Upper lobe of left lung (tissue), 6 donors: ENCODE measurements at regions not wholly inside any gene's neighbourhood (a gene's known extent, or its start where the extent isn't known, plus 50 kb on each side); places are given as distances from the start of the nearest gene placed in this dataset.
"Not testable (repeated sequence)": the region's sequence is repeated elsewhere in the genome, so short reads cannot be mapped to it uniquely, and the experiment has no call there.

Experiments
- ATAC-seq, 2 donors: fragments of 200-7000 bp; cut with Tn5 transposase; one replicate each; pipeline ENCODE4 v1.9.1; 2022; ENCODE audit warnings: mild to moderate bottlenecking in 2 of 2, moderate library complexity in 2 of 2; ENCODE audit not compliant: low FRiP score in 2 of 2
- DNase-seq, 2 donors: peaks; one replicate each; pipeline ENCODE4 v3.0.0-alpha.2; 2019 to 2020
- H3K27ac ChIP-seq, 4 donors: fragments of 200-600 bp; sonication (generic); one replicate each; pipeline ENCODE4 v1.5.1; 2016 to 2019
- H3K27me3 ChIP-seq, 4 donors: fragments of 200-600 bp; sonication (generic); one replicate each; pipeline ENCODE4 v1.5.1; 2017 to 2019
- H3K36me3 ChIP-seq, 4 donors: fragments of 200-600 bp; sonication (generic); one replicate each; pipeline ENCODE4 v1.5.1; 2016 to 2019
- H3K4me1 ChIP-seq, 4 donors: fragments of 200-600 bp; sonication (generic); one replicate each; pipeline ENCODE4 v1.5.1; 2018 to 2019
- H3K4me3 ChIP-seq, 4 donors: fragments of 200-600 bp; sonication (generic); one replicate each; pipeline ENCODE4 v1.5.1; 2017 to 2019; ENCODE audit warnings: mild to moderate bottlenecking in 2 of 4, moderate library complexity in 1 of 4
- H3K9me3 ChIP-seq, 4 donors: fragments of 200-600 bp; sonication (generic); one replicate each; pipeline ENCODE4 v1.5.1; 2018 to 2019
- EP300 ChIP-seq, 4 donors: sonication (generic); formaldehyde crosslinking; IDR thresholded peaks; one replicate each; pipeline ENCODE4 v1.5.1; 2017; ENCODE audit warnings: antibody characterized with exemption in 4 of 4, control low read depth in 2 of 4
- POLR2A ChIP-seq, 4 donors: fragments of 450-650 bp; IDR thresholded peaks; one replicate each; pipeline ENCODE4 v1.5.1; 2016 to 2017; ENCODE audit warnings: antibody characterized with exemption in 4 of 4, mild to moderate bottlenecking in 2 of 4
- POLR2AphosphoS5 ChIP-seq, 2 donors: sonication (generic); formaldehyde crosslinking; IDR thresholded peaks; one replicate each; pipeline ENCODE4 v1.5.1; 2017; ENCODE audit warnings: antibody characterized with exemption in 2 of 2
- WGBS, 2 donors: methylation state at CpG; one replicate each; pipeline ENCODE4 v1.1.5; 2017 to 2018; 5-methylcytosine and 5-hydroxymethylcytosine counted together
- TF ChIP-seq, protein P1 (sequence below), 6 experiments: fragments of 450-650 bp in 4 of 6; fragments of 200-600 bp in 2 of 6; sonication (generic) in 2 of 6; IDR thresholded peaks; one replicate each; pipeline ENCODE4 v1.5.1; 2016 to 2019; ENCODE audit warnings: antibody characterized with exemption in 6 of 6
- donor health status: DM: no; HTN: no; CAD: no; lungs with moderate emphysema.
- donor health status: DM: no; HTN: yes; CAD: no; lungs with severe emphysema.

GRCh38 chr15:91411586-91411985, 311.5 kb downstream of the SV2B start:
- no peak for ATAC-seq
- no peaks in the 10 kb centered on the region for H3K27me3 ChIP-seq
- H3K27ac ChIP-seq: peak overlapping the region in 1 of 4 donors; percentile 57
- H3K9me3 ChIP-seq: no peaks in the 10 kb centered on the region
- H3K36me3 ChIP-seq: no peaks in the 10 kb centered on the region
- DNase-seq: no peak
- H3K4me3 ChIP-seq: no peak overlapping the region
- H3K4me1 ChIP-seq: peaks cover 0 to 6% (median 3%) of the 10 kb centered on the region in 4 donors
- TF ChIP-seq POLR2A (IDR thresholded peaks at IDR 0.05): no peak
- TF ChIP-seq POLR2AphosphoS5 (IDR thresholded peaks at IDR 0.05): no peak
- TF ChIP-seq, protein P1, sequence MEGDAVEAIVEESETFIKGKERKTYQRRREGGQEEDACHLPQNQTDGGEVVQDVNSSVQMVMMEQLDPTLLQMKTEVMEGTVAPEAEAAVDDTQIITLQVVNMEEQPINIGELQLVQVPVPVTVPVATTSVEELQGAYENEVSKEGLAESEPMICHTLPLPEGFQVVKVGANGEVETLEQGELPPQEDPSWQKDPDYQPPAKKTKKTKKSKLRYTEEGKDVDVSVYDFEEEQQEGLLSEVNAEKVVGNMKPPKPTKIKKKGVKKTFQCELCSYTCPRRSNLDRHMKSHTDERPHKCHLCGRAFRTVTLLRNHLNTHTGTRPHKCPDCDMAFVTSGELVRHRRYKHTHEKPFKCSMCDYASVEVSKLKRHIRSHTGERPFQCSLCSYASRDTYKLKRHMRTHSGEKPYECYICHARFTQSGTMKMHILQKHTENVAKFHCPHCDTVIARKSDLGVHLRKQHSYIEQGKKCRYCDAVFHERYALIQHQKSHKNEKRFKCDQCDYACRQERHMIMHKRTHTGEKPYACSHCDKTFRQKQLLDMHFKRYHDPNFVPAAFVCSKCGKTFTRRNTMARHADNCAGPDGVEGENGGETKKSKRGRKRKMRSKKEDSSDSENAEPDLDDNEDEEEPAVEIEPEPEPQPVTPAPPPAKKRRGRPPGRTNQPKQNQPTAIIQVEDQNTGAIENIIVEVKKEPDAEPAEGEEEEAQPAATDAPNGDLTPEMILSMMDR (IDR thresholded peaks at IDR 0.05): no peak
- no peak for TF ChIP-seq EP300 (IDR thresholded peaks at IDR 0.05)

DNA sequence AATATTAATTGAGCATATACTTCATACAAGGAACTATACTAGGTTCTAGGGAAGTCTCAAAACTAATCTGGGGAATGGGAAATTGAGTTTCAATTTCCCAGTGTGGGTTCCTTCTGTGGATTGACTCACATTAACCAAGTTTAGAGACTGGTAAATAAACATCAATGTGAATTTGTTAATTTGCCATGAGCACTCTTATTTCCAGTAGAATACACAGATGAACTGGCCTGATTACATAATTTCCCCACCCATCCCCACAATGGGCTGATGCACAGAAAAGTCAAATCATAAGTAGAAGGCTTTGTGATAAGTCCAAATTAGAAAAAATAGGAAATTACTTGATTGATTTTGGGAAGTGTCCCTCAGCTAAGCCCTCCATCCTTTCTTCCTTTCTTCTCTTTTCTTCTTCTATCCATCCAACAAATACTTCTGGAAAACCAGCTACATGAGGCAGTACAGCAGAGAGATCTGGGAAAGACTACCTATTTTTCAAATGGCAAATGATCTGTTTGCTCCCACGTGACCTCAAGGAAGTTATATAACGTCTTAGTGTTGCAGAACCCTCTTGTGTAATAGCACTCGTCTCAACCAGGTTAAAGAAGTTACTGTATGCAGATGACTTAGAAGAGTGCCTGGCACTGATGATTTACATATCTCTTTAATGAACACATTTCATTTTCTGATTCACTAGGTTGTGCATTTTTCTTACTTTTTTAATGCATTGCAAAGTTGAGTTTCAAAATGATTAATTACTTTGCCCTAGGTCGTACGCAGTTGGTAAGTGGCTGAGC, 312.3 kb downstream of the SV2B start:
- Histone ChIP-seq H3K4me1 (peaks cover 0 to 6% (median 3%) of the 10 kb centered on the region in 4 donors), H3K27me3 (no peaks in the 10 kb centered on the region), H3K9me3 (no peaks in the 10 kb centered on the region), H3K27ac (peak overlapping the region in 1 of 4 donors; percentile 57), H3K36me3 (no peaks in the 10 kb centered on the region), H3K4me3 (no peak overlapping the region)
- ATAC-seq: no peak
- DNase-seq: no peak
- WGBS, 2 donors: 24 to 35% methylated on average over 5 of the region's 5 CpGs
- TF ChIP-seq POLR2AphosphoS5 (IDR thresholded peaks at IDR 0.05): no peak
- TF ChIP-seq EP300 (IDR thresholded peaks at IDR 0.05): no peak
- no peak for TF ChIP-seq POLR2A (IDR thresholded peaks at IDR 0.05)
- TF ChIP-seq, protein P1 (IDR thresholded peaks at IDR 0.05): no peak

GRCh38 chr15:91413142-91413541, 313.1 kb downstream of the SV2B start:
- ATAC-seq (no peak), DNase-seq (no peak)
- no peak overlapping the region for H3K27ac ChIP-seq
- 71 to 77% methylated on average over 2 of the region's 2 CpGs for WGBS, 2 donors
- TF ChIP-seq, protein P1 (IDR thresholded peaks at IDR 0.05): no peak
- TF ChIP-seq EP300 (IDR thresholded peaks at IDR 0.05) (no peak), POLR2AphosphoS5 (IDR thresholded peaks at IDR 0.05) (no peak), POLR2A (IDR thresholded peaks at IDR 0.05) (no peak)
- H3K36me3 ChIP-seq: no peaks in the 10 kb centered on the region
- no peaks in the 10 kb centered on the region for H3K27me3 ChIP-seq
- no peaks in the 10 kb centered on the region for H3K9me3 ChIP-seq
- H3K4me3 ChIP-seq: no peak overlapping the region
- peaks cover 0 to 6% (median 3%) of the 10 kb centered on the region in 4 donors for H3K4me1 ChIP-seq

GRCh38 chr15:91414124-91414523, 314.1 kb downstream of the SV2B start:
- H3K4me1 ChIP-seq: peaks cover 0 to 5% (median 0%) of the 10 kb centered on the region in 4 donors
- H3K27me3 ChIP-seq: no peaks in the 10 kb centered on the region
- H3K4me3 ChIP-seq: no peak overlapping the region
- H3K27ac ChIP-seq: no peak overlapping the region
- ATAC-seq (no peak), DNase-seq (no peak)
- no peaks in the 10 kb centered on the region for H3K9me3 ChIP-seq
- no peaks in the 10 kb centered on the region for H3K36me3 ChIP-seq
- TF ChIP-seq POLR2AphosphoS5 (IDR thresholded peaks at IDR 0.05) (no peak), EP300 (IDR thresholded peaks at IDR 0.05) (no peak), POLR2A (IDR thresholded peaks at IDR 0.05) (no peak)
- TF ChIP-seq, protein P1 (IDR thresholded peaks at IDR 0.05): no peak
- 85 to 92% methylated on average over 2 of the region's 2 CpGs for WGBS, 2 donors

- not testable (repeated sequence) for H3K27ac ChIP-seq, DNase-seq, ATAC-seq, H3K27me3 ChIP-seq, H3K4me1 ChIP-seq, H3K4me3 ChIP-seq, H3K36me3 ChIP-seq, H3K9me3 ChIP-seq
- 89 to 94% methylated on average over 4 of the region's 4 CpGs for WGBS, 2 donors
Measured at GRCh38 chr15:91415258-91415657, 315.2 kb downstream of the SV2B start.
